ENCODE measurements at regions not wholly inside any gene's neighbourhood (a gene's known extent, or its start where the extent isn't known, plus 50 kb on each side); places are given as distances from the start of the nearest gene placed in this dataset.

GRCh38 chr6:1242021-1242420 is 69.9 kb upstream of the FOXQ1 start:
- no peak for TF ChIP-seq CTCF (IDR thresholded peaks at IDR 0.05; ENCODE audit: low read depth, low read length)
- no peak for TF ChIP-seq EZH2phosphoT487 (IDR thresholded peaks at IDR 0.05; ENCODE audit: low read depth)
- Histone ChIP-seq H2AFZ (ENCODE audit: low read depth, low read length) (no peak overlapping the region), H3K4me3 (ENCODE audit: low read length) (no peak overlapping the region), H3K27ac (ENCODE audit: low read length) (no peak overlapping the region), H3K79me2 (ENCODE audit: low read length) (no peaks in the 10 kb centered on the region), H3K9me3 (ENCODE audit: insufficient read depth, low read length) (no peaks in the 10 kb centered on the region), H4K20me1 (ENCODE audit: insufficient read depth, low read length) (no peaks in the 10 kb centered on the region), H3K27me3 (ENCODE audit: low read depth, low read length) (no peaks in the 10 kb centered on the region; the same call in 1 of the 2 replicates), H3K4me2 (ENCODE audit: low read length) (no peak overlapping the region), H3K36me3 (replicated peaks; ENCODE audit: low read depth, low read length) (no peaks in the 10 kb centered on the region), H3K9ac (ENCODE audit: low read length) (no peak overlapping the region), H3K4me1 (ENCODE audit: low read length) (no peaks in the 10 kb centered on the region)

DNA sequence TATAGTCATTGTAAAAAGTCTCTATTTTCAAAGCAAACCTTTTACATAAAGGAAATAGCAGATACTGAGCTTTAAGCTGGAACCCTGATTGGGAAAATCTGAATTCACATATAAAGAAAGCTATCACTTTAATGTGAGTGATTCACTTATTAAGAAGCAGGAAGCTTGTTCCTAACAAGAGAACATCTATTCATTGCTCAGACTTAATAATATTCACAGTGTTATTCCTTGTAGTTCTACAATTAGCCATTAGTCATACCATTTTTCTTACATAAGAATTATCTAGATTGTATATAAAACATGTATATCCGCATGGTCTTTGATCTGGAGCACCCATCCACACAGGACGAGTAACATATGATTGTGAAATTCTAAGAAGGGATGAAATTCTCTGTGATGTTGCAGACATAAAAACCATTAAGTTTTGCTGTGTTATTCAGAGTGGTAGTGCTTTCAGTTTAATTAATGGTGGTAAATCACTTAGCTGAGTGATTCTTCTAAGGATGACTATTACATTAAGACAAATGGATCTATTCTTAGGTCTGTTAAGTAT is 71.1 kb upstream of the FOXQ1 start:
- Histone ChIP-seq H3K4me2 (ENCODE audit: low read length) (no peak overlapping the region), H3K27ac (ENCODE audit: low read length) (no peak overlapping the region), H3K4me3 (ENCODE audit: low read length) (no peak overlapping the region), H3K9me3 (ENCODE audit: insufficient read depth, low read length) (no peaks in the 10 kb centered on the region), H3K27me3 (ENCODE audit: low read depth, low read length) (no peaks in the 10 kb centered on the region; the same call in 1 of the 2 replicates), H3K36me3 (replicated peaks; ENCODE audit: low read depth, low read length) (no peaks in the 10 kb centered on the region), H4K20me1 (ENCODE audit: insufficient read depth, low read length) (no peaks in the 10 kb centered on the region), H3K9ac (ENCODE audit: low read length) (no peak overlapping the region), H2AFZ (ENCODE audit: low read depth, low read length) (no peak overlapping the region), H3K4me1 (ENCODE audit: low read length) (no peaks in the 10 kb centered on the region), H3K79me2 (ENCODE audit: low read length) (no peaks in the 10 kb centered on the region)
- TF ChIP-seq CTCF (IDR thresholded peaks at IDR 0.05; ENCODE audit: low read depth, low read length) (no peak), EZH2phosphoT487 (IDR thresholded peaks at IDR 0.05; ENCODE audit: low read depth) (no peak)

- Histone ChIP-seq H3K27ac (ENCODE audit: low read length) (no peak overlapping the region), H3K4me3 (ENCODE audit: low read length) (no peak overlapping the region), H3K9me3 (ENCODE audit: insufficient read depth, low read length) (no peaks in the 10 kb centered on the region), H3K27me3 (ENCODE audit: low read depth, low read length) (no peaks in the 10 kb centered on the region; the same call in 1 of the 2 replicates), H3K79me2 (ENCODE audit: low read length) (no peaks in the 10 kb centered on the region), H3K4me2 (ENCODE audit: low read length) (no peak overlapping the region), H2AFZ (ENCODE audit: low read depth, low read length) (no peak overlapping the region), H3K36me3 (replicated peaks; ENCODE audit: low read depth, low read length) (no peaks in the 10 kb centered on the region), H3K9ac (ENCODE audit: low read length) (no peak overlapping the region), H4K20me1 (ENCODE audit: insufficient read depth, low read length) (no peaks in the 10 kb centered on the region), H3K4me1 (ENCODE audit: low read length) (no peaks in the 10 kb centered on the region)
- TF ChIP-seq CTCF (IDR thresholded peaks at IDR 0.05; ENCODE audit: low read depth, low read length), result no peak
- TF ChIP-seq EZH2phosphoT487 (IDR thresholded peaks at IDR 0.05; ENCODE audit: low read depth), result no peak
Observed at GRCh38 chr6:1239805-1240204, 72.1 kb upstream of the FOXQ1 start.

- TF ChIP-seq CTCF (IDR thresholded peaks at IDR 0.05; ENCODE audit: low read depth, low read length) (no peak), EZH2phosphoT487 (IDR thresholded peaks at IDR 0.05; ENCODE audit: low read depth) (no peak)
- H3K79me2 ChIP-seq (ENCODE audit: low read length), result no peaks in the 10 kb centered on the region
- no peak overlapping the region for H3K27ac ChIP-seq (ENCODE audit: low read length)
- H3K4me2 ChIP-seq (ENCODE audit: low read length), result no peak overlapping the region
- no peak overlapping the region for H2AFZ ChIP-seq (ENCODE audit: low read depth, low read length)
- no peaks in the 10 kb centered on the region for H3K4me1 ChIP-seq (ENCODE audit: low read length)
- no peak overlapping the region for H3K9ac ChIP-seq (ENCODE audit: low read length)
- no peak overlapping the region for H3K4me3 ChIP-seq (ENCODE audit: low read length)
- H3K36me3 ChIP-seq (replicated peaks; ENCODE audit: low read depth, low read length), result no peaks in the 10 kb centered on the region
- no peaks in the 10 kb centered on the region; the same call in 1 of the 2 replicates for H3K27me3 ChIP-seq (ENCODE audit: low read depth, low read length)
- H4K20me1 ChIP-seq (ENCODE audit: insufficient read depth, low read length), result no peaks in the 10 kb centered on the region
- no peaks in the 10 kb centered on the region for H3K9me3 ChIP-seq (ENCODE audit: insufficient read depth, low read length)
Observed at GRCh38 chr6:1238040-1238439, 73.9 kb upstream of the FOXQ1 start.
